ENCODE measurements at regions not wholly inside any gene's neighbourhood (a gene's known extent, or its start where the extent isn't known, plus 50 kb on each side); places are given as distances from the start of the nearest gene placed in this dataset.

- no peaks in the 10 kb centered on the region for H3K4me1 Mint-ChIP-seq
- H3K4me3 Mint-ChIP-seq: no peak overlapping the region
- H3K9me3 Mint-ChIP-seq: no peaks in the 10 kb centered on the region
- POLR2A ChIA-PET: no interaction called here
- CTCF ChIA-PET: interaction anchor here (0.6 kb wide), 1 partner anchor 14 kb away, joined by 3 read pairs; no protein-coding TSS in a partner anchor
- no peaks in the 10 kb centered on the region for H3K36me3 Mint-ChIP-seq (ENCODE audit: low read depth)
- H3K27me3 Mint-ChIP-seq: peaks cover 3% of the 10 kb centered on the region
- DNase-seq: no peak
- H3K27ac Mint-ChIP-seq: no peak overlapping the region
Observed at GRCh38 chr16:80121522-80121909, 419.3 kb upstream of the DYNLRB2 start.

GRCh38 chr16:80120899-80121521 is 419.8 kb upstream of the DYNLRB2 start:
- POLR2A ChIA-PET: no interaction called here
- Mint-ChIP-seq H3K4me1 (no peaks in the 10 kb centered on the region), H3K27me3 (peaks cover 3% of the 10 kb centered on the region), H3K36me3 (ENCODE audit: low read depth) (no peaks in the 10 kb centered on the region), H3K27ac (no peak overlapping the region), H3K9me3 (no peaks in the 10 kb centered on the region), H3K4me3 (no peak overlapping the region)
- CTCF ChIA-PET: interaction anchor here (0.6 kb wide), 1 partner anchor 14 kb away, joined by 3 read pairs; no protein-coding TSS in a partner anchor
- DNase-seq: no peak

- Mint-ChIP-seq H3K36me3 (ENCODE audit: low read depth) (no peaks in the 10 kb centered on the region), H3K27me3 (peaks cover 3% of the 10 kb centered on the region), H3K4me1 (no peaks in the 10 kb centered on the region), H3K9me3 (no peaks in the 10 kb centered on the region), H3K4me3 (no peak overlapping the region), H3K27ac (no peak overlapping the region)
- no peak for DNase-seq
- POLR2A ChIA-PET: no interaction called here
- CTCF ChIA-PET: interaction anchor here (1.0 kb wide), 1 partner anchor 33 kb away, joined by 3 read pairs; no protein-coding TSS in a partner anchor
Observed at GRCh38 chr16:80117556-80118130, 423.1 kb upstream of the DYNLRB2 start.

- DNase-seq: no peak
- H3K36me3 Mint-ChIP-seq (ENCODE audit: low read depth): no peaks in the 10 kb centered on the region
- H3K4me1 Mint-ChIP-seq: no peaks in the 10 kb centered on the region
- no peak overlapping the region for H3K27ac Mint-ChIP-seq
- H3K9me3 Mint-ChIP-seq: no peaks in the 10 kb centered on the region
- H3K4me3 Mint-ChIP-seq: no peak overlapping the region
- CTCF ChIA-PET: no interaction called here
- POLR2A ChIA-PET: no interaction called here
- H3K27me3 Mint-ChIP-seq: peaks cover 3% of the 10 kb centered on the region
Observed at GRCh38 chr16:80116711-80117110, 424.1 kb upstream of the DYNLRB2 start.

GRCh38 chr16:80114699-80115098 is 426.1 kb upstream of the DYNLRB2 start:
- no peaks in the 10 kb centered on the region for H3K9me3 Mint-ChIP-seq
- DNase-seq: no peak
- peaks cover 3% of the 10 kb centered on the region for H3K27me3 Mint-ChIP-seq
- no peak overlapping the region for H3K27ac Mint-ChIP-seq
- POLR2A ChIA-PET: no interaction called here
- H3K36me3 Mint-ChIP-seq (ENCODE audit: low read depth): no peaks in the 10 kb centered on the region
- H3K4me3 Mint-ChIP-seq: no peak overlapping the region
- H3K4me1 Mint-ChIP-seq: no peaks in the 10 kb centered on the region
- CTCF ChIA-PET: no interaction called here

GRCh38 chr16:80113873-80114574 is 426.8 kb upstream of the DYNLRB2 start:
- H3K4me1 Mint-ChIP-seq: no peaks in the 10 kb centered on the region
- no peaks in the 10 kb centered on the region for H3K9me3 Mint-ChIP-seq
- H3K36me3 Mint-ChIP-seq (ENCODE audit: low read depth): no peaks in the 10 kb centered on the region
- ChIA-PET POLR2A (no interaction called here), CTCF (no interaction called here)
- DNase-seq: no peak
- H3K27me3 Mint-ChIP-seq: no peaks in the 10 kb centered on the region
- H3K4me3 Mint-ChIP-seq: no peak overlapping the region
- no peak overlapping the region for H3K27ac Mint-ChIP-seq

GRCh38 chr16:80109581-80109980 is 431.2 kb upstream of the DYNLRB2 start:
- CTCF ChIA-PET: no interaction called here
- Mint-ChIP-seq H3K9me3 (no peaks in the 10 kb centered on the region), H3K4me3 (no peak overlapping the region), H3K27me3 (peaks cover 5% of the 10 kb centered on the region), H3K36me3 (ENCODE audit: low read depth) (no peaks in the 10 kb centered on the region), H3K27ac (no peak overlapping the region), H3K4me1 (no peaks in the 10 kb centered on the region)
- DNase-seq: no peak
- POLR2A ChIA-PET: no interaction called here

GRCh38 chr16:80107900-80108299 is 432.9 kb upstream of the DYNLRB2 start:
- CTCF ChIA-PET: no interaction called here
- no peaks in the 10 kb centered on the region for H3K9me3 Mint-ChIP-seq

GRCh38 chr16:80105751-80106150 is 435.0 kb upstream of the DYNLRB2 start:
- Mint-ChIP-seq H3K4me3 (no peak overlapping the region), H3K4me1 (no peaks in the 10 kb centered on the region), H3K9me3 (no peaks in the 10 kb centered on the region), H3K27me3 (peaks cover 5% of the 10 kb centered on the region), H3K36me3 (ENCODE audit: low read depth) (no peaks in the 10 kb centered on the region), H3K27ac (no peak overlapping the region)
- DNase-seq: no peak
- ChIA-PET CTCF (no interaction called here), POLR2A (no interaction called here)

More at GRCh38 chr16:80107900-80108299, 432.9 kb upstream of the DYNLRB2 start:
- Mint-ChIP-seq H3K4me1 (no peaks in the 10 kb centered on the region), H3K27me3 (peaks cover 5% of the 10 kb centered on the region), H3K36me3 (ENCODE audit: low read depth) (no peaks in the 10 kb centered on the region), H3K4me3 (no peak overlapping the region), H3K27ac (no peak overlapping the region)
- POLR2A ChIA-PET: no interaction called here
- DNase-seq: no peak

- POLR2A ChIA-PET: no interaction called here
- no peaks in the 10 kb centered on the region for H3K9me3 Mint-ChIP-seq
- no peak for DNase-seq
- H3K27me3 Mint-ChIP-seq: peaks cover 5% of the 10 kb centered on the region
- H3K4me1 Mint-ChIP-seq: no peaks in the 10 kb centered on the region
- H3K36me3 Mint-ChIP-seq (ENCODE audit: low read depth): no peaks in the 10 kb centered on the region
- CTCF ChIA-PET: no interaction called here
- H3K4me3 Mint-ChIP-seq: no peak overlapping the region
- H3K27ac Mint-ChIP-seq: no peak overlapping the region
Observed at GRCh38 chr16:80105160-80105559, 435.6 kb upstream of the DYNLRB2 start.

- ChIA-PET POLR2A (no interaction called here), CTCF (no interaction called here)
- Mint-ChIP-seq H3K36me3 (ENCODE audit: low read depth) (no peaks in the 10 kb centered on the region), H3K27ac (no peak overlapping the region), H3K4me3 (no peak overlapping the region), H3K27me3 (peaks cover 5% of the 10 kb centered on the region), H3K9me3 (no peaks in the 10 kb centered on the region), H3K4me1 (no peaks in the 10 kb centered on the region)
- no peak for DNase-seq
Observed at GRCh38 chr16:80104401-80104800, 436.4 kb upstream of the DYNLRB2 start.

- peaks cover 5% of the 10 kb centered on the region for H3K27me3 Mint-ChIP-seq
- H3K4me1 Mint-ChIP-seq: no peaks in the 10 kb centered on the region
- no peak for DNase-seq
- H3K36me3 Mint-ChIP-seq (ENCODE audit: low read depth): no peaks in the 10 kb centered on the region
- no peak overlapping the region for H3K4me3 Mint-ChIP-seq
- ChIA-PET POLR2A (no interaction called here), CTCF (no interaction called here)
- H3K27ac Mint-ChIP-seq: no peak overlapping the region
- no peaks in the 10 kb centered on the region for H3K9me3 Mint-ChIP-seq
Observed at GRCh38 chr16:80103463-80103862, 437.3 kb upstream of the DYNLRB2 start.

GRCh38 chr16:80100846-80101451 is 439.8 kb upstream of the DYNLRB2 start:
- ChIA-PET POLR2A (no interaction called here), CTCF (no interaction called here)
- DNase-seq: no peak
- no peak overlapping the region for H3K4me3 Mint-ChIP-seq
- H3K36me3 Mint-ChIP-seq (ENCODE audit: low read depth): no peaks in the 10 kb centered on the region
- peaks cover 2% of the 10 kb centered on the region for H3K27me3 Mint-ChIP-seq
- no peak overlapping the region for H3K27ac Mint-ChIP-seq
- no peaks in the 10 kb centered on the region for H3K9me3 Mint-ChIP-seq
- H3K4me1 Mint-ChIP-seq: no peaks in the 10 kb centered on the region
